Activated T-cell treated with anti-CD3 and anti-CD28 coated beads, Interleukin-2, amount 50 U/mL, for 48 hours (primary cell): ENCODE measurements at regions not wholly inside any gene's neighbourhood (a gene's known extent, or its start where the extent isn't known, plus 50 kb on each side); places are given as distances from the start of the nearest gene placed in this dataset.

Experiments used
- DNase-seq, 2 experiments: peaks; one replicate each; pipeline ENCODE4 v3.0.0-alpha.2; 2020

DNA sequence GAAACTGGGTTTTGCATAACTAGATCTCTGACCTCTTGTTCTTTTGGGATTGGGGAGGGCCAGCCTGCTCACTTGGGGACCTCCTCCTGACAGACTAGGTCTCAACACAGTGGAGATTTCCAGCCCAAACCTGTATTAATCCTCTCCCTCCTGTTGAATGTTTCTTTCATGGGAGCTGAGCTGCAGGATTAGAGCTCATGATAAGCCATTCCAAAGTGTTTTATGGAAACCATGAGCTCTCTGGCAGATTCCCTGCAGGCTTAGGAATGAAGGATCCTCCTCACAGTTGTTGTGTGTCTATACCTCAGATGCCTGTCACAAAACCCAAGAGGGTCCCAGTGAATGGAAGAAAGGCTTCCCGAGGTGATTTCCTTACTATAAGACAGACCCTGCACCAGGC, 248.4 kb upstream of the B3GAT1 start:
- DNase-seq = no peak

DNA sequence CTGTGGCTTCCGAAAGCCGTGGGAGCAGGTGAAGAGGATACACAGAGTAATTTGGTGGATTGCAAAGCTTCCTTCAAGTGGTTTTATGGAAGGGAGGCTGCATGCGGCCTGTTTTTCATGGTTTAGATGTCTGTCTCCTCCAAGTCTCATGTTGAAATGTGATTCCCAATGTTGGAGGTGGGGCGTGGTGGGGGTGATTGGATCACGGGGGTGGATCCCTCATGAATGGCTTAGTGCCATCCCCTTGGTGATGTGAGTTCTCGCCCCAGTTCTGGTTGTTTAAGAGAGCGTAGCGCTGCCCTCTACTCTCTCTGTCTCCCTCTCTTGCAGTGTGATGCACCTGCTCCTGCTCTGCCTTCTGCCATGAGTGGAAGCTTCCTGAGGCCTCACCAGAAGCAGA, 247.8 kb upstream of the B3GAT1 start:
- no peak for DNase-seq

DNA sequence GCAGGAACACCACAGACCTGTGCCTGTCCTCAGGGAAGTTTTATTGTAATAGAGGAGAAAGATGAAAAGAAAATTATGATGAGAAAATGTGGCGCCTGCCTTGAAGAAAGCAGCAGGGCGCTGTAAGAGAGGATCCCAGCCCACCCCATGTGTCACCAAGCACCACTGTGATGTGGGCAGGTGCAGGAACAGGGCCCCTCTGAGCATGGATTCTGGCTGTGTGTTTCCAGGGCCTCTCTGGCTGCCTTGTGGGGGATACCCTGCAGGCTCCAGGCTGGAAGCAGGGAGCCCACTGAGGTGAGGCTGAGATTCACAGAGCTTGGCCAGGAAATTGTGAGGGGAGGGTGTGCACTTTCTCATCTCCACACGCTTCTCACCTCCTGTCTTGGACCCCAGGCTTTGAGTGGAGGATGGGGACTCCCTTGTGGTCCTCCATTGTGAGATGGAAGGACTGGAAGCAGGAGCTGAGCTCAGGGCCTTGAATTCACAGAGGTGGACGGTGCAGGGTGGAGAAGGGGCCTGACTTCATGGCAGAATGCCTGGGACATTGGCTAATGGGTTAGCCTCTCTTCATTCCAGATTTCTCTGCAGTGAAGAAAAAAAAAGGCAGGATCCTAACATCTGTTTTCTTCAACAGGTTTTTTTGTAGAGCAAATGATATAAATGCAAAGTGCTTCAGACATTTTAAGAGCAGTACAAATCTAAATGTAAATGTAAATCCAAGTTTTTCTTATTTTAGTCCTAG, 246.6 kb upstream of the B3GAT1 start:
- DNase-seq = no peak

DNA sequence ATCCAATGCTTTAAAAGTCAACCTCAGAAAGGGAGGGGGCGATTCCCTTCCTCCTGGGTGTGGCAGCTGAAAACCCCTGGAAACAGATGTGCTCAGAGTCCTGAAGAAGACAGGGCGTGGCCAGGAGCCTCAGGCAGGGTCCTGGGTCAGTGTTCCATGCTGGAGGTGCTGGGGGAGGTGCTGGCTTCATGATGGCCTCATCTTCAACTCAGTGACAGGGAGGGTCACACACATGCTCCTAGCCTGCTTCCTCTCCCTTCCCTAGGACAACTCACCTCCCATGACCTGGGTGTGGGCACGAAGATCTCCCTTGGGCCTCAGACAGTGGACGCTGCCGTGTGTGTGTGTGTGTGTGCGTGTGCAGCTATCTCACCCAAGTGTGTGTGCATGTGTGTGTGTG, 245.6 kb upstream of the B3GAT1 start:
- peak; percentile 9 to 11 for DNase-seq

DNA sequence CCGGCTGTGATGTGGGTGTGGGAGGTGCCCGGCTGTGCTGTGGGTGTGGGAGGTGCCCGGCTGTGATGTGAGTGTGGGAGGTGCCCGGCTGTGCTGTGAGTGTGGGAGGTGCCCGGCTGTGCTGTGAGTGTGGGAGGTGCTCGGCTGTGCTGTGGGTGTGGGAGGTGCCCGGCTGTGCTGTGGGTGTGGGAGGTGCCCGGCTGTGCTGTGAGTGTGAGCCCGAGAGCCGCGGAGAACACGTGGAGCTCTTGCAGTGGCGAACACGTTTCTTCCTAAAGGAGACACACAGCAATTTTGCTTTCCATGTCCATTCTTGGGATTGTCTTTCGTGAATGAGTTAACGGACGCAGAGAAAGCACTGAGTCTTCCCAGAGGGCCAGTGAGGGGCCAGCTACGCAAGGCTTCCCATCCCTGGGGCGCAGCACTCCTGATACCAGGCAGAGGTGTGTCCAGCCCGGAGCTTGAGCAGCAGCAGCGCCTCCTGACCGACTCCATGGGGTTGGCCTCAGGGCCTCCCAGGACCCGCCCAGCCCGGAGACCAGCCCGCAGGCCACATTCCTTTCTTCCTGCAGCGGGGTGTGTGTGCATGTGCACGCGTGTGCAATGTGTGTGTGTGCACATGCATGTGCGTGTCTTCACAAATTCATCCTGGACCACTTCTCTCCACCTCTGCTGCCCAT, 245.0 kb upstream of the B3GAT1 start:
- DNase-seq = peak; percentile 6 to 7

DNA sequence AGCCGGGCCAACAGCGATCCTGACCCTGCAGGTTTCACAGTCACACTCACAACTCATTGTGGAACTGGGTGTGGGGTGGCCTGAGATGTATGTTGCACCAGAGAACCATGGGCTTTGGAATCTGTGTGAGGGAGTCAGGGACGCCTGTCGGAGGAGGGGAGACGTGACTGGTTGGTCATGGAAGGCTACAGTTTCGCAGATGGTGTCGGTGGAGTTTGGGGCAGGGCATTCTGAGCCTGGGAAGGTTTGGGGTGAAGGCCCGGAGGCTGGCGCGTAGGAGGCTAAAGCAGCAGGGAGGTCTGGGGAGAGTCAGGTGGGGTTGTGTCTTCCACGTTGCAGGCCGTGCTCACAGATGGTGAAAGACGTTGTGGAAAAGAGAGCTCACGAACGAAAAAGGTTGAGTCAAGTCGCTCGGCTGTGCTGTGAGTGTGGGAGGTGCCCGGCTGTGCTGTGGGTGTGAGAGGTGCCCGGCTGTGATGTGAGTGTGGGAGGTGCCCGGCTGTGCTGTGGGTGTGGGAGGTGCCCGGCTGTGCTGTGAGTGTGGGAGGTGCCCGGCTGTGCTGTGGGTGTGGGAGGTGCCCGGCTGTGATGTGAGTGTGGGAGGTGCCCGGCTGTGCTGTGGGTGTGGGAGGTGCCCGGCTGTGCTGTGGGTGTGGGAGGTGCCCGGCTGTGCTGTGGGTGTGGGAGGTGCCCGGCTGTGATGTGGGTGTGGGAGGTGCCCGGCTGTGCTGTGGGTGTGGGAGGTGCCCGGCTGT, 244.2 kb upstream of the B3GAT1 start:
- DNase-seq = peak; percentile 5 to 14

DNA sequence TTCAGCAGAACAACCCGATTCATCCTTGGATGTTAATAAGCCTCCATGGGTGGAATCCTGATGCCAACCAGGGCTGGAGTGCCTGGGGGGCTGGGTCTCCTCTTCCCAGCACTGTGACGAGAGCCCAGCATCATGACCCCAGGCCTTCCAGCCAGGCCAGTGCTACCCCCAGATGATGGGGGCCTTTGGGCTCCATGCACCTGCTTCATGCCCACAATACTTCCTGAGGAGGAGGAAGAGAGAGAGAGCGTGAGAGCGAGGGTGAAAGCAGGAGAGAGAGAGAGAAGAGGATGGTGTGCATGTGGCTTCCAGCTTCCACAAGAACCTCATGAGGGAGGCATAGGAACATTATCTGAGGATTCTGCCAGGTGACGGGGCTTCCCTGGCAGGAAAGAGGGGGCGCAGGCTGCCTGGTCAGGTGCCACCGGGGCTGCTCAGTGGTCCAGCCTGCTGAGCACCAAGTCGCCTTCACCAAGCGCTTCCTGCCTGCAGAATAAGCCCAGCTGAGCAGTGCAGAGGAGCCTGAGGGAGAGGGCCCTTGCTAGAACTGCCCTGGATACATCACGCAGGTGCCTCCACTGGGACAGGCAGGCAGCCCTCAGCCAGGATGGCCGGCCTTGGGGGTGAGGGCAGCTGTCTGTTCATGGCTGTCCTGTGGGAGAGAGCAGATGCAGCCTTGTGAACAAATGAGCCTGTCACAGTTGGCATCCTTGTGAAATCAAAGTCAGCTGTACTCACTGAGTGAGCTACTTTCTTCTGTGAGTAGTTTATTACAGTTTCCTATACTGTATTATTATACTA, 243.3 kb upstream of the B3GAT1 start:
- DNase-seq = peak in 1 of 2 experiments; percentile 17

DNA sequence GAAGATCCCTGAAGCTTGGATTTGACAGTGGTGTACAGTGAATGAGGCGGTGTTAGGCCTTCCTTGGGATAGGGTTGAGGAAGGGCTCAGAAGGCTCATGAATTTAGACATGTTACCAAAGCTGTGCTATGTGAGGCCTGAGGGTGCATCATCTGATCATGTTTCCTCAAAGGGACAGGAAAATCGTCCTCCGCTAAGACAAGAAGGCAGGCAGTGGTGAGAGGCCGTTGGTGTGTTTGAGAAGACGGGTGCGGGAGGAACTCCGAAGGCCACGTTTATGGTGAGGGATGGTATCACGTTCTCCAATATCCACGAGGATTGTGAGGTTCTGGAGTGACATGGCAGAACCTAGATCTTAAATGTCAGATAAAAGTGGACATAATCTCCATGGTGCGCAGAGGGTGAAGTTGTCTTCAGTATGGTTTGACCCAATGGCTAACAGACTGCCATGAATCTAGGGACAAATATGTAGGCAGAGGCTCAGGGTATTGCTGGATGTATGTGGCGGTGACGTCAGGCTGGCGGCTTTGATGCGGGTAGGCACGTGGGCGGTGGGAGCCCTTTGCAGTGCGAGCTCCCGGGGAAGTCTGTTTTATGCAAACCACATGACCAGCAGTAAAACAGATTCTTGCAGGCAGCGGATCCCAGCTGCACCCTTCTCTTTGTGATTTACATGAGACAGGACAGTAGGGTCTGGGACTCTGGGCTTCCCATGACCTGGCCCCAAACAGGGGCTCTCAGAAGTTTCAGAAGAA, 242.3 kb upstream of the B3GAT1 start:
- peak; percentile 64 to 71 for DNase-seq

DNA sequence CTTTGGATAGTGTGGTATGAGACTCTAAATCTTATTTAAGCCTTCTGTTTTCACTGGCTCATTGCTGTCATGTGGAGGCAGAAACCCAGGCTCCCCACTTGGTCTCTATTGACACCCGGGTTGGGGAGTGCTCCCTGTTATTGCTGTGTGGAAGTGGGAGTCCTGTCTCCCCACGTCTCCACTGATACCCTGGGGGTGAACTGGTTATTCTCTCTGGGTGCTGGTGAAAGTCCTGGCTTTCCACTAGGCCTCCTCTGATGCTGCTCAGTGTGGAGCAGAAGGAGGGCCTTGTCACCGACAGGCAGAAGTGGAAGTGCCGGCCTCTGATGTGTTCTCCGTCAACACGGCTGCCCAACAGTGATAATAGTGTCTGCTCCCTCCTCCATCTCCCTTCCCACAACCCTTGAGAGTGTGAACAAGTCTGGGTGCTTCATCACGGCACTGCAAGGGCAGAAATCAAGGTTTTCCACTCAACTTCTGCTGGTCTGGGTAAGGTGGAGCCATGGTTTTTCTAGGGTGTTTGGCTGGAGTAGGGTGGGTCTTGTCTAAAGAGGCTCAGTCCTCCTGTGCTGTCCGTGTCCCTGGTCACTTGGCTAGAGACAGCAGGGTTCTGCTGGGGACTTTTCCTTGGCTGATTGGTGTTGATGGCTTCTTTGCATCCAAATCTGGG, 240.7 kb upstream of the B3GAT1 start:
- peak in 1 of 2 experiments; percentile 3 for DNase-seq

DNA sequence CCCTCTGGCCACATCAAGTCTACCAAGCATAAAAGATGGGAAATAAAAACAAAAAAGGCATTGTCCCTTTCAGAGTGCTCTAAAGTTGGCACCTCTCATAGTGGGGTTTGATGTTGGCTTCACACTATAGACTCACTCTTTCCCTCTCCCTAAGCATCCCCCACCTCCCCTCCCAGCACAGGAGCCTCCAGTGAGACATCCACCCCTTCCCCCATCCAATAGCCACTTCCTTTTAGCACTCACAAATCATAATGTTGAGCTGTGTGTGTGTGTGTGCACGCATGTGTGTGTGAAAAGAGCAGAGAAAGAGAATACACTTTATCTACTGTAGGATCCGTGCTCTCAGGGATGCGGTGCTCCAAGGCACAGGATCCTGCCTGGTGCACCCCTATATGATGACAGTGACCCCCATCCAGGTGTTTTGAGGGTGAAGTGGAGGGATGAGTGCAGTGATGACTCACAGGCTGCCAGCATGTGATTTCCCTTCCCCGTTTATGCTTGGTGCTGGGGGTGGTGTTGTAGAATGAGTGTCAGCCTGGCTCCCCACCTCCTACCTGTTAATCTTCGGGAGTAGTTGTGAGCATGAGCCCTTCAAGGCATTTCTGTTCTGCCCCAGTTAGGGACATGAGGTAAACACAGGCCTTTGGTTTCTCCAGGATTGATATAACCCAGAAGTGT, 235.2 kb upstream of the B3GAT1 start:
- no peak for DNase-seq

DNA sequence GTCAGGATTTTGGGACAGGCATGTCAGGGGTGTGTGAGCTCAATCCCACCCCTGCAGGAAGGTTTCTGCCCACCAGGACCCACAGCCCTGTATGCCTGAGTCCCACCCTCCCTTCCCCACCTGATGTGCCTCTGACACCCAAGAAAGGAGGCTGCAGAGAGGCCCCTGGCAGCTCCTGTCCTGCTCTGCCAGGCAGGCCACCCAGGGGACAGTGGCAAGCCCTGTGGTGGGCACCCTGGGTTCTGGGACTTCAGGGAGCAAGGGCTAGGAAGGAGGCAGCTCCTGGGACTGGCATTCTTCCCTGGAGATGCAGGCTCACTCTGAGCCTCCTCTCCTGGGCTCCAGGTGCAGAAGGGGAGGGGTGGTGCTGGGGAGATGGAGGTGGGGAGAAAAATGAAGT, 234.5 kb upstream of the B3GAT1 start:
- no peak for DNase-seq

DNA sequence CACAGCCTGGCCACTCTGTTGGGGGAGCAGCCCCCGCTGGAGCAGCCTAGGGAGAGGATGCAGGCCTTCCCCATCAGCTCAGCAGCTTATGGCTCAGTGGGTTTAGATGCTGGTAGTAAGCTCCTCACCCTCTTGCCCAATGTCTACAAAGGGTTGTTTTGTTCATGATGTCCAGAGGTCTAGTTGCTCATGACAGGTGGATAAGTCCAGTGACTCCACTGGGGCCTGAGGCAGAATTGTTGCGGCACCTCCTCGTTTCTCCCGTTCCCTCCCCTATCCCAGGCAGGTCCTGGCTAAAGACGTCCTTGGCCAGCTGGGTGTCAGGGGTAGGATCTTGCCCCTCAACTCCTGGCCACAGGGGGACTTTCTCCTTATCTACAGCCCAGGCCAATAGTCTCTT, 233.5 kb upstream of the B3GAT1 start:
- DNase-seq = no peak

DNA sequence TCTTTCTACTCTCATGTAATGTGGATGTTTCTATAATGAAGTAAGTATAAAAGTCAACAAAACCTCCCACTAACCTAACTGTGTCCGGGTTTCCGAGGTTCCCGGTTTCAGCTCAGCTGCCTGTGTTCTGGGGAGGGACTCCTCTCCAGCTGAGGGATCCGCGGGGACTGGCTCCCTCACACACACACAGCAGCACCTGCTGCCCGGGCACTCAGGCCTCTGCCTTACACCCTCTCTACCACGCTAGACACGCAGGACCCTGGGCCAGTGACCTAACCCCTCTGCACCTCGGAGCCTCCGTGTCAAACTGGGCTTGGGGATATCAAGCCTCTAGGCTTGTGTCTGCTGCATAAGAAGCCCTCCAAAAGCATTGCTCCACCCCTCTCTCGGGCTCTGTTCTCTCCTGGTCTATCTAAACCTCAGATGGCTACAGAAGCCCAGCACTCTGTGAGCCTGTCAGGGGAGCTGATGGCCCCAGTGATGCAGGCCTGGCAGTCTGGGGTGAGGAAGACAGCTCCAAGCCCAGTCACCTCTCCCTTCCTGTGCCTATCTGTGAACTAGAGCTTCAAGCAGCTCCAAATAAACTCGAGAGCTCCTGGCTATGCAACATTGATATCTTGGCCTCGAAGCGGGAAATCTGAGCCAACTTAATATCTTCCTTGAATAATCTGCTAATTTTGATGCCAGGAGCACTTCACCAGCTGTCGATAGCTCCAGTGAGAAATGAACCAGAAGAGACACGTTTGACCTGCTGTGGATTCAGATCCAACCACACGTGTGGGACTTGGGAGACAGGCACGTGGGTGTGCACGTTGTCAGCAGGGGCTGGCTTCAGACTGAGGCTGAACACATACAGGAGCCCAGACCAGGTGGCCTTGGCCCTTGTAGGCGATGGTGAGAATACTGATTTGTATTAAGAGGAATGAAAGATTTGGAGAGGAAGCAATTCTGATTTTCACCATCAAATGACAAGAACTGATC, 232.7 kb upstream of the B3GAT1 start:
- DNase-seq = no peak

DNA sequence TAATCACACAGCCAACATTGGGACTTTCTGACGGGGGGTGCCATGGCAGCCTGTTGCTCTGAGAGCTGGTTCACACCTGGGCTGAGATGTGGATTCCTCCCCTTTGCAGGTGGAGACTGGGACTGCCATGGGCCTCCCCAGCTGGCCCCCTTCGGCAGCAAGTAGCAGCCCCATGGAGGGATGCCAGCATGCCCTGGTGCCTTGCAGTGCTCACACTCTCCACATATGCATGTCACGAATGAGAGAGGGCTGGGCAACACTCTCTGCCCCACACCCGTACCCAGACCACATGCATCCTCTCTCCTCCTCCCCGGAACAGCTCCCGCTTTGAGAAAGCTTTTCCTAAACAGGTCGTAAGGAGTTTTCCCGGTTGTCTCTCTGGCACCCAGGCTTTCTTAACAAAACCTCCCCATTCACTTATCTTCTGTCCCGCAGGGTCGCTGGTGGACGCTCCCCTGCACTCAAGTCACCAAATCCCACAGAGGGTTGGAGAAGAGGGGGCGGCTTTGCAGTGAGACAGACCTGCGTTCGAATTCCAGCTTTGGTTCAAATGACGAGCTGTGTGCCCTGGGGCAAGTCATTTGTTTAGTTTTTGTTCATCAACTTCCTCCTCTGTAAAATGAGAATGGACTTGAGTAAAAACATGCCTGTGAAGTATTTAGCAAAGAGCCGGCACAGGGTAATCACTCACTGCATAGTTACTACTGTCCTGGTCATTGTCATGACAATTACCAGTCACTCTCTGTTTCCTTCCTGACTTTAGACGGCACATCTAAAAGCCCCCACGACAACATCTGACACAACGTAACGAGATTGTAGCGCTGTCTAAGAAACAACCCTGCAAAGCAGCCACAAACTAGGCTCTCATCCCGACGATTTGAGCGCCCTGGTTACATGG, 231.3 kb upstream of the B3GAT1 start:
- no peak for DNase-seq

DNA sequence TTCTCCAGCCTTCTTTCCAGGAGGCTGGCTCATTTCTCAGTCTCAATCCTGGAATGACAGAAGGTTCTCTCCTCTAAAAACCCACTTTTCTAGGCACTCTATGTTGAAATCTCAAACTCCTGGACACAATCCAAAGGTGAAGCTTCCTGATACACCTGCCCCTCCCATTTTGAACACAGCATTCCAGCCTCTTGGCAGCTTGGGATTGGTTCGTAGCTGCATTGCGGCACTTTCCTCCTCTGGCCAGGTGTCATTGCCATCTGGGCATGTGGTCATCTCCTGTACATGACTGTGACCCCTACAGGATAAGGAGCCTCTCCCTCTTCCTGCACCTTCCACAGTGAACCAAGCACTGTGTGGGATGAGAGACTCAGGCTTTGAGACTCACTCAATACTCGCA, 230.2 kb upstream of the B3GAT1 start:
- DNase-seq = no peak

DNA sequence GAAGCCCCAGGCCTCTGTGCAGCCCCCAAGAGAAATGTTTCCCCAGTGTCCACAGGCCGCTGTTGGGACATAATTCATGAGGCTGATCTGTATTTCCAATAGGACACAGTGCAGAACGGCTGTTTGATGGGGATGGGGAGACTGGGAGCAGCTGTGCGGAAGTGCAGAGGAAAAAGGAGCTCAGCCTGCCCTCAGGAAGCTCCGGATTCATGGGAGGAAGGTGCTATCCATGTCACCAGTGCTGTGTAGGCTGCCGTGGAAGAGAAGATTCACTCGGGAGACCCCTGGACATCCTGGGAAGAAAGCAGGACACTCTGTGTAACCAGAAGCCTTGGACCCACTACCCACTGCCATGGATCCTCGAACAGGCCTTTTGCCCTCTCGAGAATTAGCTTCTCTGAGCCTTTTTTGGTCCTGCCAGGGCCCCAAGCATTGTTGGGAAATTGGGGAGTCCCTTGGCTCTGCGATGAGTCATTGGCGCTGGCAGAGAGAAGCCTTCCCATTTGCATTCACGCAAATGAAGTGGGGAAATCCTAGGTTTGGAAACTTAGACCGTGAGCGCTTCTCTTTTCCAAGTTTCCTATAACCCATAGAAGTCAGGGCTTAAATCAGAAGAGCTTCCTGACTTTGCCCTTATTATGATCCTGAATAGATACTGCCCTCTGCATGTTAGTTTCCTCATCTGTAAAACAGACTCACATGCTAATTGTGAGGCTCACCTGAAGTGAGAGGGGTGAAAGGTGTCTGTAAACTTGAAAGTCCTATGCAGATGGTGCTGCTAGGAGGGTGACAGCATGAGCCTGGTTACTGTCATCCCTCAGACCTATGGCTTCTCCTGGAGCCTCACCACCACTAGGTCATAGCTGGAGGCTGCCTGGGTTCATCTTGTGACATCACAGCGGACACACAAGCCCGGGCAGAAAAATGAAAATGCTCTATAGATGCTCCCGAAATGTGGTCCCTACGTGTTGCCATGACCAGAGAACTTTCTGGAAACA, 229.2 kb upstream of the B3GAT1 start:
- no peak for DNase-seq

DNA sequence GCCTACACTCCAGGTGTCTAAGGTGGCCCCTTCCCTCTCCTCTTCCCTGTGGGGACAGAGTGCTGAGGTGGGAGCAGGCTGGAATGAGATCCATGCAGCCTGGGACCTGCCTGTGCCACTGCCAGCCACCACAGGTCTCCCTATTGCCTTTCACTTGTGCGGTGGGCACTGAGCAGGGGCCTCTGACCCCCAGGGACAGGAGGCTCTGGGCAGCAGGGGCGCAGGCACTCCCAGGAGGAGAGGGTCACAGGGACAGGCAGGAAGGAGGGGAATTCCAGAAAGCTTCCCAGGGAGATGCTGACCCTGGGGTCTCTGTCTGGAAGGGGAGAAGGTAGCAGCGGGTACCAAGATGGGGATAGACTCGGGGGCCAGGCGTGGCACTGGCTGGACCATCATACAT, 228.5 kb upstream of the B3GAT1 start:
- DNase-seq = no peak
